A549 (cell line): ENCODE measurements at regions not wholly inside any gene's neighbourhood (a gene's known extent, or its start where the extent isn't known, plus 50 kb on each side); places are given as distances from the start of the nearest gene placed in this dataset.
A peak's percentile ranks its signal among the peaks of the same experiment; 100 is the strongest.

ENCODE experiments used
- ATAC-seq, 2 experiments: fragments of 200-7000 bp in 1 of 2; fragments of >200 bp in 1 of 2; cut with Nextera tagmentation in 1 of 2; cut with Tn5 transposase in 1 of 2; 3 replicates each; pipeline versions ENCODE4 v1.8.0 to v1.9.1; 2018 to 2020; ENCODE audit warnings: mild to moderate bottlenecking in 1 of 2, moderate library complexity in 1 of 2
- CTCF ChIA-PET: fragments of 300-600 bp; sonication (Branson Sonifier 250); formaldehyde crosslinking; extraction: SDS; loops from one replicate; lab custom pipeline; 2021; ENCODE audit warnings: antibody characterized with exemption, inconsistent platforms; lab: Yijun Ruan, JAX
- POLR2A ChIA-PET: fragments of 350-600 bp; formaldehyde crosslinking; extraction: SDS; loops from one replicate; lab custom pipeline; 2021; ENCODE audit warnings: antibody characterized with exemption, inconsistent platforms; lab: Yijun Ruan, JAX
- DNase-seq, 2 experiments: peaks; one replicate each; pipeline versions ENCODE4 v3.0.0 to v3.0.0-alpha.2; 2011 to 2016; ENCODE audit warnings: low read depth in 1 of 2, low spot score in 1 of 2
- FAIRE-seq: peaks from 2 replicates; lab custom pipeline; 2011; peaks lifted over from hg19 to GRCh38; lab: Jason Lieb, UNC
- H3K27ac ChIP-seq, 2 experiments: fragments of >200 bp; sonication (Bioruptor Twin); formaldehyde crosslinking; 3 replicates each; pipeline ENCODE4 v1.5.1; 2016 to 2017
- H3K4me1 ChIP-seq: fragments of >200 bp; sonication (Bioruptor Twin); formaldehyde crosslinking; 3 replicates; pipeline ENCODE4 v1.6.1; 2016
- H3K4me2 ChIP-seq: fragments of >200 bp; sonication (Bioruptor Twin); formaldehyde crosslinking; 3 replicates; pipeline ENCODE4 v1.6.1; 2016
- H3K4me3 ChIP-seq: fragments of >200 bp; sonication (Bioruptor Twin); formaldehyde crosslinking; 3 replicates; pipeline ENCODE4 v1.5.1; 2016
- H3K9me3 ChIP-seq: fragments of >200 bp; sonication (Bioruptor Twin); formaldehyde crosslinking; 3 replicates; pipeline ENCODE4 v1.6.1; 2016
- BHLHE40 ChIP-seq: IDR thresholded peaks from 2 replicates; pipeline ENCODE4 v1.6.1; 2012; ENCODE audit warnings: low read depth, low read length, inconsistent platforms
- CBX8 ChIP-seq: fragments of 200-600 bp; sonication (generic); IDR thresholded peaks from 2 replicates; pipeline ENCODE4 v1.6.1; 2016
- EHF ChIP-seq: fragments of 250-450 bp; sonication (Bioruptor Pico); IDR thresholded peaks from 2 replicates; pipeline ENCODE4 v1.5.0; 2020; ENCODE audit warnings: mild to moderate bottlenecking
- ESRRA ChIP-seq: fragments of 150-350 bp; IDR thresholded peaks from 2 replicates; pipeline ENCODE4 v1.6.1; 2014; ENCODE audit warnings: mild to moderate bottlenecking, low read length, borderline replicate concordance
- FOSL2 ChIP-seq, 2 experiments: fragments of 450-650 bp in 1 of 2; fragments of >200 bp in 1 of 2; sonication (Bioruptor Twin) in 1 of 2; formaldehyde crosslinking; IDR thresholded peaks; 2 replicates each; pipeline versions ENCODE4 v1.5.0 to v1.6.1; 2016 to 2020; ENCODE audit warnings: mild to moderate bottlenecking in 1 of 2, moderate library complexity in 1 of 2
- HDAC2 ChIP-seq: fragments of 200-600 bp; sonication (generic); IDR thresholded peaks from 2 replicates; pipeline ENCODE4 v1.6.1; 2016
- HEYL ChIP-seq: fragments of 250-450 bp; sonication (Bioruptor Pico); IDR thresholded peaks from 2 replicates; pipeline ENCODE4 v1.8.0; 2021; ENCODE audit warnings: mild to moderate bottlenecking, moderate library complexity
- HOXA7 ChIP-seq: fragments of 250-450 bp; sonication (Bioruptor Pico); IDR thresholded peaks from 2 replicates; pipeline ENCODE4 v1.5.0; 2020; ENCODE audit warnings: mild to moderate bottlenecking, moderate library complexity
- HOXB13 ChIP-seq: fragments of 250-450 bp; sonication (Bioruptor Pico); IDR thresholded peaks from 2 replicates; pipeline ENCODE4 v1.5.0; 2020; ENCODE audit warnings: low read depth, mild to moderate bottlenecking, moderate library complexity
- JUN ChIP-seq, 2 experiments: fragments of >200 bp; sonication (Bioruptor Twin); formaldehyde crosslinking; IDR thresholded peaks; 2 replicates in 1 of 2; 3 replicates in 1 of 2; pipeline ENCODE4 v1.6.1; 2016 to 2017
- MAFK ChIP-seq: fragments of 450-650 bp; IDR thresholded peaks from 2 replicates; pipeline ENCODE4 v1.6.1; 2014; ENCODE audit not compliant: partially characterized antibody
- MAZ ChIP-seq: fragments of 150-350 bp; IDR thresholded peaks from 2 replicates; pipeline ENCODE4 v1.6.1; 2014; ENCODE audit warnings: antibody characterized with exemption, low read depth, low read length, borderline replicate concordance
- NR3C1 ChIP-seq: fragments of >200 bp; sonication (Bioruptor Twin); formaldehyde crosslinking; IDR thresholded peaks from 3 replicates; pipeline ENCODE4 v1.6.1; 2017
- POLR2A ChIP-seq: IDR thresholded peaks from 2 replicates; pipeline ENCODE4 v1.6.1; 2012; ENCODE audit warnings: mild to moderate bottlenecking, low read length
- RARB ChIP-seq: fragments of 250-450 bp; sonication (Bioruptor Pico); IDR thresholded peaks from 2 replicates; pipeline ENCODE4 v1.8.0; 2021; ENCODE audit warnings: mild to moderate bottlenecking, moderate library complexity
- RNF2 ChIP-seq: fragments of 200-600 bp; sonication (generic); IDR thresholded peaks from 2 replicates; pipeline ENCODE4 v1.6.1; 2016; ENCODE audit warnings: low read depth, mild to moderate bottlenecking, antibody characterized with exemption, moderate library complexity, borderline replicate concordance
- SREBF2 ChIP-seq: fragments of 450-650 bp; IDR thresholded peaks from 2 replicates; pipeline ENCODE4 v1.6.1; 2014; ENCODE audit warnings: mild to moderate bottlenecking, moderate library complexity
- ZC3H11A ChIP-seq: fragments of 450-650 bp; IDR thresholded peaks from 2 replicates; pipeline ENCODE4 v1.6.1; 2014; ENCODE audit warnings: antibody characterized with exemption, mild to moderate bottlenecking
- ZSCAN20 ChIP-seq: fragments of 250-450 bp; sonication (Bioruptor Pico); IDR thresholded peaks from 2 replicates; pipeline ENCODE4 v1.8.0; 2022; ENCODE audit warnings: mild to moderate bottlenecking, moderate library complexity
- WGBS: methylation state at CpG from one replicate; pipeline ENCODE4 v1.1.6; 2017; ENCODE audit errors: missing lambda C conversion rate; 5-methylcytosine and 5-hydroxymethylcytosine counted together
- TF ChIP-seq, protein P1 (sequence below): fragments of 150-350 bp; IDR thresholded peaks from 2 replicates; pipeline ENCODE4 v1.6.1; 2014; ENCODE audit warnings: low read depth, mild to moderate bottlenecking, low read length
- TF ChIP-seq, protein P2 (sequence below): fragments of 450-650 bp; IDR thresholded peaks from 2 replicates; pipeline ENCODE4 v1.6.1; 2014; ENCODE audit warnings: antibody characterized with exemption
- TF ChIP-seq, protein P3 (sequence below): fragments of >200 bp; sonication (Bioruptor Twin); formaldehyde crosslinking; IDR thresholded peaks from 3 replicates; pipeline ENCODE4 v1.6.1; 2016
- TF ChIP-seq, protein P4 (sequence below): fragments of 250-450 bp; sonication (Bioruptor Pico); IDR thresholded peaks from 2 replicates; pipeline ENCODE4 v1.5.0; 2020; ENCODE audit warnings: low read depth, mild to moderate bottlenecking, moderate library complexity
- TF ChIP-seq, protein P5 (sequence below): fragments of >200 bp; sonication (Bioruptor Twin); formaldehyde crosslinking; IDR thresholded peaks from 3 replicates; pipeline ENCODE4 v1.5.1; 2016

DNA sequence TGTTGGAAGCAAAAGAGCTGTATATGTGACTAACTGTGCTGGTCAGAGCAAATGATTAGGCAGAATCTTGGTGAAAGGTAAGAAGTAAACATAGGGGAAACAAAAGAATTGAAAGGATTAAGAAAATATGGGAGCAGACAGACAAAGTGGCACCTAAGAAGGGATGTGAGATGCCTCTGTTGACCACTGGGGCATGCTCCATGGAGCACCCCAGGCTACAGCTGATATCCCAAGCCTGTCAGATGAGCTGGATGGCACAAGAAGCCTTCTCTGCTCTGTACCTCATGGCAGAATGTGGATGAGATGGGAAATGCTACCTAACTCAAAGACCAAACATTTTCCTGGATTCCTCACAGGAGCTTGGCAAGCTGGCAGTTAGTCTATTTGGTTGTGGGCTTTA is 89.3 kb upstream of the SLIT3 start:
- TF ChIP-seq FOSL2 (IDR thresholded peaks at IDR 0.05): no peak
- no peak for TF ChIP-seq FOSL2 (CRISPR knock-in tag; IDR thresholded peaks at IDR 0.05)
- TF ChIP-seq, protein P1, sequence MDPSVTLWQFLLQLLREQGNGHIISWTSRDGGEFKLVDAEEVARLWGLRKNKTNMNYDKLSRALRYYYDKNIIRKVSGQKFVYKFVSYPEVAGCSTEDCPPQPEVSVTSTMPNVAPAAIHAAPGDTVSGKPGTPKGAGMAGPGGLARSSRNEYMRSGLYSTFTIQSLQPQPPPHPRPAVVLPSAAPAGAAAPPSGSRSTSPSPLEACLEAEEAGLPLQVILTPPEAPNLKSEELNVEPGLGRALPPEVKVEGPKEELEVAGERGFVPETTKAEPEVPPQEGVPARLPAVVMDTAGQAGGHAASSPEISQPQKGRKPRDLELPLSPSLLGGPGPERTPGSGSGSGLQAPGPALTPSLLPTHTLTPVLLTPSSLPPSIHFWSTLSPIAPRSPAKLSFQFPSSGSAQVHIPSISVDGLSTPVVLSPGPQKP: no peak
- TF ChIP-seq, protein P2, sequence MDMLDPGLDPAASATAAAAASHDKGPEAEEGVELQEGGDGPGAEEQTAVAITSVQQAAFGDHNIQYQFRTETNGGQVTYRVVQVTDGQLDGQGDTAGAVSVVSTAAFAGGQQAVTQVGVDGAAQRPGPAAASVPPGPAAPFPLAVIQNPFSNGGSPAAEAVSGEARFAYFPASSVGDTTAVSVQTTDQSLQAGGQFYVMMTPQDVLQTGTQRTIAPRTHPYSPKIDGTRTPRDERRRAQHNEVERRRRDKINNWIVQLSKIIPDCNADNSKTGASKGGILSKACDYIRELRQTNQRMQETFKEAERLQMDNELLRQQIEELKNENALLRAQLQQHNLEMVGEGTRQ: no peak
- no peak for TF ChIP-seq HEYL (CRISPR knock-in tag)
- no peak for TF ChIP-seq RARB (CRISPR knock-in tag)
- no peak for TF ChIP-seq NR3C1
- TF ChIP-seq ZSCAN20 (CRISPR knock-in tag): no peak
- TF ChIP-seq CBX8: no peak
- FAIRE-seq (no peak), ATAC-seq (peak; percentile 83 to 84), DNase-seq (peak; percentile 10 to 13)
- Histone ChIP-seq H3K4me2 (no peak overlapping the region), H3K4me3 (no peak overlapping the region), H3K4me1 (no peaks in the 10 kb centered on the region), H3K9me3 (no peaks in the 10 kb centered on the region), H3K27ac (no peak overlapping the region)
- ChIA-PET POLR2A (no interaction called here), CTCF (interaction anchor here (0.6 to 1.3 kb wide), 4 partner anchors 8 to 1193 kb away, joined by 3 to 6 read pairs (median 3); no protein-coding TSS in a partner anchor)

DNA sequence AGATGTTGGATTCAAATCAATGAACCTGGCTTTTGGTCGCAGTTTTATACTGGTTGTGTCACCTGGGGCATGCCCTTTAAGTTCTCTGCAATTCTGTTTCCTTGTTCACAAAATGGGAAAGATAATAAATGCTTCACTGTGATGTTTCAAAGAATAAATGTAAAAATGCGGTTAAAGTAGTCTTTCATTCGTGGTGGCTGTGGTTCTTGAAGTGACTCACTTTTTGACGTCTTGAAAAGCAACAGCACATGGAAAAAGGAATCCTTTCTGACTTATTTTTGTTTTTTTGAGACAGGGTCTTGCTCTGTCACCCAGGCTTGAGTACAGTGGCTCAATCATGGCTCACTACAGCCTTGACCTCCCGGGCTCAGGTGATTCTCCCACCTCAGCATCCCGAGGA is 88.4 kb upstream of the SLIT3 start:
- Histone ChIP-seq H3K9me3 (no peaks in the 10 kb centered on the region), H3K4me2 (no peak overlapping the region), H3K27ac (no peak overlapping the region), H3K4me3 (no peak overlapping the region)
- POLR2A ChIA-PET: no interaction called here
- FAIRE-seq: no peak
- no peak for DNase-seq
- TF ChIP-seq BHLHE40: no peak
- TF ChIP-seq ESRRA: no peak
- TF ChIP-seq FOSL2 (IDR thresholded peaks at IDR 0.05): no peak
- no peak for TF ChIP-seq FOSL2 (CRISPR knock-in tag; IDR thresholded peaks at IDR 0.05)
- TF ChIP-seq SREBF2: no peak
- TF ChIP-seq MAZ: no peak
- TF ChIP-seq, protein P3, sequence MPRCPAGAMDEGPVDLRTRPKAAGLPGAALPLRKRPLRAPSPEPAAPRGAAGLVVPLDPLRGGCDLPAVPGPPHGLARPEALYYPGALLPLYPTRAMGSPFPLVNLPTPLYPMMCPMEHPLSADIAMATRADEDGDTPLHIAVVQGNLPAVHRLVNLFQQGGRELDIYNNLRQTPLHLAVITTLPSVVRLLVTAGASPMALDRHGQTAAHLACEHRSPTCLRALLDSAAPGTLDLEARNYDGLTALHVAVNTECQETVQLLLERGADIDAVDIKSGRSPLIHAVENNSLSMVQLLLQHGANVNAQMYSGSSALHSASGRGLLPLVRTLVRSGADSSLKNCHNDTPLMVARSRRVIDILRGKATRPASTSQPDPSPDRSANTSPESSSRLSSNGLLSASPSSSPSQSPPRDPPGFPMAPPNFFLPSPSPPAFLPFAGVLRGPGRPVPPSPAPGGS: no peak
- no peak for TF ChIP-seq MAFK
- TF ChIP-seq HOXA7 (CRISPR knock-in tag): no peak
- no peak for TF ChIP-seq POLR2A
- TF ChIP-seq, protein P4, sequence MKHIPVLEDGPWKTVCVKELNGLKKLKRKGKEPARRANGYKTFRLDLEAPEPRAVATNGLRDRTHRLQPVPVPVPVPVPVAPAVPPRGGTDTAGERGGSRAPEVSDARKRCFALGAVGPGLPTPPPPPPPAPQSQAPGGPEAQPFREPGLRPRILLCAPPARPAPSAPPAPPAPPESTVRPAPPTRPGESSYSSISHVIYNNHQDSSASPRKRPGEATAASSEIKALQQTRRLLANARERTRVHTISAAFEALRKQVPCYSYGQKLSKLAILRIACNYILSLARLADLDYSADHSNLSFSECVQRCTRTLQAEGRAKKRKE (CRISPR knock-in tag): no peak
- no peak for TF ChIP-seq RNF2
- TF ChIP-seq ZC3H11A: no peak
- TF ChIP-seq, protein P5, sequence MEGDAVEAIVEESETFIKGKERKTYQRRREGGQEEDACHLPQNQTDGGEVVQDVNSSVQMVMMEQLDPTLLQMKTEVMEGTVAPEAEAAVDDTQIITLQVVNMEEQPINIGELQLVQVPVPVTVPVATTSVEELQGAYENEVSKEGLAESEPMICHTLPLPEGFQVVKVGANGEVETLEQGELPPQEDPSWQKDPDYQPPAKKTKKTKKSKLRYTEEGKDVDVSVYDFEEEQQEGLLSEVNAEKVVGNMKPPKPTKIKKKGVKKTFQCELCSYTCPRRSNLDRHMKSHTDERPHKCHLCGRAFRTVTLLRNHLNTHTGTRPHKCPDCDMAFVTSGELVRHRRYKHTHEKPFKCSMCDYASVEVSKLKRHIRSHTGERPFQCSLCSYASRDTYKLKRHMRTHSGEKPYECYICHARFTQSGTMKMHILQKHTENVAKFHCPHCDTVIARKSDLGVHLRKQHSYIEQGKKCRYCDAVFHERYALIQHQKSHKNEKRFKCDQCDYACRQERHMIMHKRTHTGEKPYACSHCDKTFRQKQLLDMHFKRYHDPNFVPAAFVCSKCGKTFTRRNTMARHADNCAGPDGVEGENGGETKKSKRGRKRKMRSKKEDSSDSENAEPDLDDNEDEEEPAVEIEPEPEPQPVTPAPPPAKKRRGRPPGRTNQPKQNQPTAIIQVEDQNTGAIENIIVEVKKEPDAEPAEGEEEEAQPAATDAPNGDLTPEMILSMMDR: no peak
- no peak for TF ChIP-seq HEYL (CRISPR knock-in tag)
- TF ChIP-seq RARB (CRISPR knock-in tag): no peak
- TF ChIP-seq HDAC2: no peak
- TF ChIP-seq JUN (IDR thresholded peaks at IDR 0.05): no peak
- no peak for TF ChIP-seq HOXB13 (CRISPR knock-in tag)
- no peak for TF ChIP-seq EHF (CRISPR knock-in tag)
- TF ChIP-seq, all 56 proteins: peak for 0
- 83% methylated on average over 6 of the region's 6 CpGs for WGBS
- H3K4me1 ChIP-seq: no peaks in the 10 kb centered on the region
- CTCF ChIA-PET: interaction anchor here (0.5 kb wide), 1 partner anchor 24 kb away, joined by 3 read pairs; no protein-coding TSS in a partner anchor
- ATAC-seq: no peak
